Testis (tissue), 2 donors: ENCODE measurements at regions not wholly inside any gene's neighbourhood (a gene's known extent, or its start where the extent isn't known, plus 50 kb on each side); places are given as distances from the start of the nearest gene placed in this dataset.

Experiments used
- CTCF ChIP-seq, 3 experiments: fragments of 450-650 bp in 2 of 3; fragments of 200-600 bp in 1 of 3; sonication (generic) in 1 of 3; IDR thresholded peaks; one replicate each; pipeline ENCODE4 v1.5.1; 2016 to 2019; ENCODE audit warnings: antibody characterized with exemption in 3 of 3, mild to moderate bottlenecking in 2 of 3, moderate library complexity in 1 of 3
- POLR2A ChIP-seq: fragments of 450-650 bp; IDR thresholded peaks from one replicate; pipeline ENCODE4 v1.6.1; 2017; ENCODE audit warnings: antibody characterized with exemption, mild to moderate bottlenecking, moderate library complexity

DNA sequence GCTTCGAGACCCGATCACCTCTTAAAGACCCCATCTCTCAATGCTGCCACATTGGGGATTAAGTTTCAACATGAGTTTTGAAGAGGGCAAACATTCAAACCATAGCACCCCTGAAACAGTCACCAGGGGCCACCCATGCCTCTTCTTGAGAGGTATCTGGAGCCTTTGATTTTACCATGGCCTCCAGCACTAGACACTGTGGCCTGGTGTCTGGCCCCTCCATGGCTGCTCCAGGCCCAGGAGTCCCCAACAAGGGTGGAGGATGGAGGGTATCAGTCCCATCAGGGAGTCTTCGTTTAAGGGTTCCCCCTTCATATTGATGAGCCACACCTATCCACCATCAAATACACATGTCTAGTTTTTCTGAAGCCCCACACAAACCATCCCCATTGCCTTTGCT lies 66.5 kb upstream of the CDH5 start:
- TF ChIP-seq POLR2A: no peak
- TF ChIP-seq CTCF (IDR thresholded peaks at IDR 0.05): no peak
